ENCODE measurements at regions not wholly inside any gene's neighbourhood (a gene's known extent, or its start where the extent isn't known, plus 50 kb on each side); places are given as distances from the start of the nearest gene placed in this dataset.

DNA sequence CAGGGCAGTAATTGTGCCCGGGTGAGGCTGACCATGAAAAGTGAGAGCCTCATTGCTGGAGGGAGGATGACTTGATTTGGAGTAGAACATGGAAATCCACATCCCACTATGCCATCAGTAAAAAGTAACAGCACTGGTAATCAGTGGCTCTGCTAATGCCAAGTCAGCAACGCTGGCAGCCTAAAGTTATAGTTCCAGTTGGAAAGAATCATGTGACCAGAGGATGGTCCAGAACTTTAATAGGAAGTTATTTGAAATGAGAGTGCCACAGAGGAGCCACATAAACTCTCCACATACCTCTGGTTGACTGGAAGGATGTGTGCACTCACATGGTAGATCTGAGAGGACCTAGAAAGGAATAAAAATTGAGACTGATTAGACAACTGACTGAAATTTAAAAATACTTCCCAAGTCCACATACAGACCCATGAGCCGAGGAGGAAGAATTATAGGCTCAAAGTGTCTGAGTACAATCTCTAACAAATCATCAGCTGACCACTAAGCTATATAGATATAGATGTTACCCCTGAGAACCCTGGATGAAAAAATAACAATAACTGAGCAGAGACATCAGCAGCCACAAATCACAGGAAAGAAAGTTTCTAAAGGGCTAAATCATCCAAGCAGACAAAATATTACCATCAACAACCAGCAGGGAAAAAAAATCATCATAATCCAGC, 346.8 kb downstream of the STK39 start:
- TF ChIP-seq, protein P1, sequence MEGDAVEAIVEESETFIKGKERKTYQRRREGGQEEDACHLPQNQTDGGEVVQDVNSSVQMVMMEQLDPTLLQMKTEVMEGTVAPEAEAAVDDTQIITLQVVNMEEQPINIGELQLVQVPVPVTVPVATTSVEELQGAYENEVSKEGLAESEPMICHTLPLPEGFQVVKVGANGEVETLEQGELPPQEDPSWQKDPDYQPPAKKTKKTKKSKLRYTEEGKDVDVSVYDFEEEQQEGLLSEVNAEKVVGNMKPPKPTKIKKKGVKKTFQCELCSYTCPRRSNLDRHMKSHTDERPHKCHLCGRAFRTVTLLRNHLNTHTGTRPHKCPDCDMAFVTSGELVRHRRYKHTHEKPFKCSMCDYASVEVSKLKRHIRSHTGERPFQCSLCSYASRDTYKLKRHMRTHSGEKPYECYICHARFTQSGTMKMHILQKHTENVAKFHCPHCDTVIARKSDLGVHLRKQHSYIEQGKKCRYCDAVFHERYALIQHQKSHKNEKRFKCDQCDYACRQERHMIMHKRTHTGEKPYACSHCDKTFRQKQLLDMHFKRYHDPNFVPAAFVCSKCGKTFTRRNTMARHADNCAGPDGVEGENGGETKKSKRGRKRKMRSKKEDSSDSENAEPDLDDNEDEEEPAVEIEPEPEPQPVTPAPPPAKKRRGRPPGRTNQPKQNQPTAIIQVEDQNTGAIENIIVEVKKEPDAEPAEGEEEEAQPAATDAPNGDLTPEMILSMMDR (IDR thresholded peaks at IDR 0.05) = no peak
- no peak for TF ChIP-seq POLR2A (IDR thresholded peaks at IDR 0.05)
- TF ChIP-seq EP300 (IDR thresholded peaks at IDR 0.05) = no peak
